Astrocyte (in vitro differentiated cells and primary cell): ENCODE measurements at regions not wholly inside any gene's neighbourhood (a gene's known extent, or its start where the extent isn't known, plus 50 kb on each side); places are given as distances from the start of the nearest gene placed in this dataset.

ENCODE experiments used
- DNase-seq: peaks from one replicate; pipeline ENCODE4 v3.0.0-alpha.2; 2010; ENCODE audit warnings: low read depth
- FAIRE-seq: peaks from 2 replicates; lab custom pipeline; 2011; peaks lifted over from hg19 to GRCh38; lab: Jason Lieb, UNC
- H2AFZ ChIP-seq: 2 replicates; pipeline ENCODE4 v1.6.0; 2012; ENCODE audit warnings: low read depth, low read length, inconsistent platforms
- H3K27ac ChIP-seq: 2 replicates; pipeline ENCODE4 v1.5.1; 2011; ENCODE audit warnings: low read depth, low read length, inconsistent platforms
- H3K27me3 ChIP-seq: 2 replicates; pipeline ENCODE4 v1.6.0; 2011; ENCODE audit warnings: low read length, inconsistent platforms; ENCODE audit not compliant: insufficient read depth
- H3K36me3 ChIP-seq: 2 replicates; pipeline ENCODE4 v1.5.1; 2011; ENCODE audit warnings: low read length, inconsistent platforms; ENCODE audit not compliant: insufficient read depth
- H3K4me1 ChIP-seq: 2 replicates; pipeline ENCODE4 v1.5.1; 2011; ENCODE audit warnings: low read length, inconsistent platforms; ENCODE audit not compliant: insufficient read depth
- H3K4me2 ChIP-seq: 2 replicates; pipeline ENCODE4 v1.6.0; 2012; ENCODE audit warnings: low read length, inconsistent platforms
- H3K4me3 ChIP-seq: 2 replicates; pipeline ENCODE4 v1.5.1; 2011; ENCODE audit warnings: low read depth, mild to moderate bottlenecking, low read length, inconsistent platforms; ENCODE audit not compliant: insufficient read depth
- H3K79me2 ChIP-seq: 2 replicates; pipeline ENCODE4 v1.6.0; 2012; ENCODE audit warnings: mild to moderate bottlenecking, low read length, inconsistent platforms; ENCODE audit not compliant: insufficient read depth
- H3K9ac ChIP-seq: 2 replicates; pipeline ENCODE4 v1.6.0; 2012; ENCODE audit warnings: mild to moderate bottlenecking, low read length, inconsistent platforms
- H3K9me3 ChIP-seq: 2 replicates; pipeline ENCODE4 v1.5.1; 2012; ENCODE audit warnings: low read depth, mild to moderate bottlenecking, low read length, inconsistent platforms; ENCODE audit not compliant: insufficient read depth
- H4K20me1 ChIP-seq: 2 replicates; pipeline ENCODE4 v1.6.0; 2012; ENCODE audit warnings: low read length, inconsistent platforms; ENCODE audit not compliant: insufficient read depth
- H3K27ac Mint-ChIP-seq: one replicate; pipeline ENCODE4 v1.8.0; 2021; ENCODE audit warnings: mild to moderate bottlenecking, mixed read lengths; ENCODE audit not compliant: unreplicated experiment
- H3K27me3 Mint-ChIP-seq: one replicate; pipeline ENCODE4 v1.8.0; 2021; ENCODE audit warnings: low read depth, mixed read lengths; ENCODE audit not compliant: unreplicated experiment
- H3K36me3 Mint-ChIP-seq: one replicate; pipeline ENCODE4 v1.8.0; 2021; ENCODE audit warnings: low read depth, mixed read lengths; ENCODE audit not compliant: unreplicated experiment
- H3K4me1 Mint-ChIP-seq: one replicate; pipeline ENCODE4 v1.8.0; 2021; ENCODE audit warnings: low read depth, mixed read lengths; ENCODE audit not compliant: unreplicated experiment
- H3K4me3 Mint-ChIP-seq: one replicate; pipeline ENCODE4 v1.8.0; 2021; ENCODE audit warnings: mild to moderate bottlenecking, moderate library complexity, mixed read lengths; ENCODE audit not compliant: unreplicated experiment
- H3K9me3 Mint-ChIP-seq: one replicate; pipeline ENCODE4 v1.8.0; 2021; ENCODE audit warnings: mild to moderate bottlenecking, mixed read lengths; ENCODE audit not compliant: unreplicated experiment
- CTCF ChIP-seq: IDR thresholded peaks from 2 replicates; pipeline ENCODE4 v1.5.1; 2011; ENCODE audit warnings: low read depth, mild to moderate bottlenecking, inconsistent platforms, low read length, moderate library complexity; ENCODE audit not compliant: insufficient read depth
- EZH2 ChIP-seq: IDR thresholded peaks from 2 replicates; pipeline ENCODE4 v1.6.1; 2012; ENCODE audit warnings: mild to moderate bottlenecking, low read length, inconsistent platforms; ENCODE audit not compliant: insufficient read depth

- DNase-seq (no peak), FAIRE-seq (no peak)
- no peak overlapping the region for H2AFZ ChIP-seq
- H3K9me3 ChIP-seq, result no peaks in the 10 kb centered on the region
- no peaks in the 10 kb centered on the region for H3K4me1 ChIP-seq
- no peaks in the 10 kb centered on the region for H3K36me3 ChIP-seq
- H3K4me3 ChIP-seq, result no peak overlapping the region
- Mint-ChIP-seq H3K36me3 (no peaks in the 10 kb centered on the region), H3K4me1 (no peaks in the 10 kb centered on the region), H3K27me3 (peaks cover 19% of the 10 kb centered on the region), H3K9me3 (no peaks in the 10 kb centered on the region), H3K27ac (no peak overlapping the region), H3K4me3 (no peak overlapping the region)
- H3K79me2 ChIP-seq, result no peaks in the 10 kb centered on the region
- H3K4me2 ChIP-seq, result no peak overlapping the region
- H3K27ac ChIP-seq, result no peak overlapping the region
- no peak overlapping the region for H3K9ac ChIP-seq
- TF ChIP-seq EZH2 (no peak), CTCF (no peak)
- no peaks in the 10 kb centered on the region for H3K27me3 ChIP-seq
- no peaks in the 10 kb centered on the region for H4K20me1 ChIP-seq
Measured at GRCh38 chr7:142592664-142593063, 156.6 kb upstream of the PRSS1 start.

GRCh38 chr7:142592231-142592630 is 157.0 kb upstream of the PRSS1 start:
- no peaks in the 10 kb centered on the region for H3K36me3 Mint-ChIP-seq
- no peak overlapping the region for H3K27ac ChIP-seq
- H3K79me2 ChIP-seq, result no peaks in the 10 kb centered on the region
- FAIRE-seq (no peak), DNase-seq (no peak)
- TF ChIP-seq EZH2, result no peak
- TF ChIP-seq CTCF, result no peak
- H3K4me1 Mint-ChIP-seq, result no peaks in the 10 kb centered on the region
- no peaks in the 10 kb centered on the region for H3K9me3 ChIP-seq
- H3K4me3 Mint-ChIP-seq, result no peak overlapping the region
- H3K36me3 ChIP-seq, result no peaks in the 10 kb centered on the region
- no peak overlapping the region for H3K27ac Mint-ChIP-seq
- no peaks in the 10 kb centered on the region for H3K4me1 ChIP-seq
- no peaks in the 10 kb centered on the region for H4K20me1 ChIP-seq
- no peaks in the 10 kb centered on the region for H3K9me3 Mint-ChIP-seq
- H3K27me3 Mint-ChIP-seq, result peaks cover 16% of the 10 kb centered on the region
- H3K9ac ChIP-seq, result no peak overlapping the region
- H3K4me3 ChIP-seq, result no peak overlapping the region
- no peaks in the 10 kb centered on the region for H3K27me3 ChIP-seq
- H2AFZ ChIP-seq, result no peak overlapping the region
- no peak overlapping the region for H3K4me2 ChIP-seq

GRCh38 chr7:142590830-142591457 is 158.3 kb upstream of the PRSS1 start:
- DNase-seq, result no peak
- Histone ChIP-seq H3K27me3 (no peaks in the 10 kb centered on the region), H3K9me3 (no peaks in the 10 kb centered on the region), H3K9ac (no peak overlapping the region), H3K4me3 (no peak overlapping the region), H2AFZ (no peak overlapping the region), H3K4me2 (no peak overlapping the region), H3K4me1 (no peaks in the 10 kb centered on the region), H3K27ac (no peak overlapping the region), H3K79me2 (no peaks in the 10 kb centered on the region), H3K36me3 (no peaks in the 10 kb centered on the region), H4K20me1 (no peaks in the 10 kb centered on the region)
- H3K27me3 Mint-ChIP-seq, result peaks cover 12% of the 10 kb centered on the region
- no peaks in the 10 kb centered on the region for H3K4me1 Mint-ChIP-seq
- no peak overlapping the region for H3K4me3 Mint-ChIP-seq
- H3K9me3 Mint-ChIP-seq, result no peaks in the 10 kb centered on the region
- no peaks in the 10 kb centered on the region for H3K36me3 Mint-ChIP-seq
- no peak overlapping the region for H3K27ac Mint-ChIP-seq
- TF ChIP-seq EZH2, result no peak
- no peak for TF ChIP-seq CTCF
- no peak for FAIRE-seq
